ENCODE measurements at regions not wholly inside any gene's neighbourhood (a gene's known extent, or its start where the extent isn't known, plus 50 kb on each side); places are given as distances from the start of the nearest gene placed in this dataset.

GRCh38 chr18:67621049-67621713, 104.7 kb upstream of the DSEL start:
- no peak for TF ChIP-seq CTCF (conservative IDR thresholded peaks at IDR 0.05)
- TF ChIP-seq ZFX (IDR thresholded peaks at IDR 0.05), result no peak

Data from C4-2B (cell line).